GM18870 (cell line): ENCODE measurements at regions not wholly inside any gene's neighbourhood (a gene's known extent, or its start where the extent isn't known, plus 50 kb on each side); places are given as distances from the start of the nearest gene placed in this dataset.
"Not testable (repeated sequence)": the region's sequence is repeated elsewhere in the genome, so short reads cannot be mapped to it uniquely, and the experiment has no call there.

Experiments used
- ATAC-seq: cut with Tn5 transposase; IDR thresholded peaks from one replicate; pipeline ENCODE4 v1.9.1; 2021; ENCODE audit warnings: moderate library complexity; ENCODE audit not compliant: unreplicated experiment

DNA sequence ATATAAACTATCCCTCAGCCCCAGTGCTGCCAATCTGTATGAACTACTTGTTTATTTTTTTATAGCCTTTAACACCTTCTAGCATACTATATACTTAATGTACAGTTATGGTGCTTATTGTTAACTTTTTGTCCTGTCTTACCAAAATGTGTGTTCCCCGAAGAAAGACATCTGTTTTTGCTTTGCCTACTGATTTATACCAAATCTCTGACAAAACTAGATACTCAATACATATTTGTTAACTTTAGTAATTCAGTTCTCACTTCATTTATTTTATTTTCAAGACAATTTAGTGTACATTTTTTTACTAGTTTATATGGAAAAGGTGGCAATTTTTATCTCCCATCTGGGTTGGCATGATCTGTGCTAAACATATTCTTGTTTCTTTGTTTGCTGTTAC lies 824.3 kb upstream of the ATXN8OS start:
- ATAC-seq = no peak

DNA sequence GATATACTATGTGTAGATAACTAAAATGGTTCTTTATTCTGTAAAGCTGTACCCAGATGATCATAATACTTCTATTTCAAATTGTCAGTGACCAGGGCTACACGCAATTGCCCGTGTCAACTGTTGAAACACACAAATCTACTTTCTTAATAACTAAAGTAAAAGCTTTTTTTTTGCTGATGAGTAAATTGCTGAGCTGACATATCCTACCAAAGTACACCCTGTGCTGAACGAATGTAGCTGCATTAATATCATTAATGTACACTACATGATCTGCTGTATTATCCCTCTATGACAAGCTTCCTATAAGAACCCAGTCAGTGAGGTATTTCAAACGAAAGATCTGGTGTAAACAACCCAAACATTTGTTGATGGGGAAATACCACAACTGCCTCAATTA lies 827.2 kb upstream of the ATXN8OS start:
- no peak for ATAC-seq

DNA sequence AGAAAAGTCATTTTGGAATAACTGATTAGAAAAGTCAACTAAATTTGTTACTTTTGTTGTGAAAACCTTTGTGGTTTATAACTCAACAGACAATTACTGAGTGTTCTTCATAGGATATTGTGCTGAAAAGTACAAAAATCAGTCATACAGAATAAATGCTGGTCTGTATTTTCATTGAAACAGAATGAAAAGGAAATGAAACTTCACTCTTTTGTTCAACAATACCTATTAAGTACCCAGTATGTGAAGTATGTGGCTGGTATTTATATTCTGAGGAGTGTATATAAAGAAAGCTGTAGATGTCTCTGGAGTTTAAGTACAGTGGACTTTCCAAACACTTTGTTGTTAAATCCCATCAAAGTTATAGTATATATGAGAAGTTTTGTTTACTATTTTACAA lies 828.4 kb upstream of the ATXN8OS start:
- ATAC-seq = no peak

- ATAC-seq = no peak
These were observed 833.4 kb upstream of the ATXN8OS start for GRCh38 chr13:69274231-69274630.

DNA sequence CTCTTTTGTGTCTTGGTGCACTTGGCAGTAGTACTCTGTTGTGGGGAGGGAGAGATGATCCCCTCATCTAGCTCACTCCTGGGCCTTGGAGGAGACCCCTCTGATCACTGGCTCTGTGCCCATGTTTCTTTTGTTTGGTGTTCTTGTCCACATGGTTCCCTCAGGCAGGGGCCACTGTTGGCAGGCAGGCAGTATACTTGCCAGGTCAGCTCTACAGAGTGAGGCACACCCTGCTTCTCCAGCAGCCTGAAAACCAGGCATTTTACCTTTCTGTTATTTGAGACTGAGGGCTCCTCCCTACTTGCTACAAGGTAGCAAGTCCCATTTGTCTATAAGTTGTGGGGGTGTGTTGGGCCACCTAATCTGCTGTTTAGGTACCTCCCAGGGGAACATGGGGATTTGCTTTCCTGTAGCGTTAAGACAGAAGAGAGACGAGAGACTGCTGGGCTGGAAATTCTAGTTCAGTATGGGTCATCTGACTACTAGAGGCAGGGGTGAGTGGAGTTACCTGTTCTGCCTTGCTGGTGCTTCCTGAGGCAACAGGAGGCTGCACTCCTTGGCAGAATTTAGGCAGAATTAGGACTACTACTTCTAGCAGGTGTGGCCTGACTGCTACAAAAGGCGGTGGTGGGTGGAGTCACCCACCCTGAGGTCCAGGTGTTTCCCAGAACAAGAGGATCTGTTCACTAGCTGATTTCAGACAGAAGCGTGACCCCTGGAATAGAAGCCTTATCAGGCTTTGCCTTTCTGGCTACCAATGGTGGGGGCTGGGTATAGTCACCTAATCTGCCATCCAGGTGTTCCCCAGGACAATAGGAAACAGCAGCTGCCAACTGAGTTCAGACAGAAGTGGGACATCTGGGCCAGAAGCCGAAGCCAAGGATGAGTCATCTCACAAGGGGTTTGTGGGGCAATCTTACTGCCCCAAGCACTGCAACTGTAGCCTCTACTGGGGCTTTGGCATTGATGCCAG lies 843.0 kb upstream of the ATXN8OS start:
- ATAC-seq = no peak

- no peak for ATAC-seq
These were observed 864.3 kb upstream of the ATXN8OS start for GRCh38 chr13:69243366-69243765.

DNA sequence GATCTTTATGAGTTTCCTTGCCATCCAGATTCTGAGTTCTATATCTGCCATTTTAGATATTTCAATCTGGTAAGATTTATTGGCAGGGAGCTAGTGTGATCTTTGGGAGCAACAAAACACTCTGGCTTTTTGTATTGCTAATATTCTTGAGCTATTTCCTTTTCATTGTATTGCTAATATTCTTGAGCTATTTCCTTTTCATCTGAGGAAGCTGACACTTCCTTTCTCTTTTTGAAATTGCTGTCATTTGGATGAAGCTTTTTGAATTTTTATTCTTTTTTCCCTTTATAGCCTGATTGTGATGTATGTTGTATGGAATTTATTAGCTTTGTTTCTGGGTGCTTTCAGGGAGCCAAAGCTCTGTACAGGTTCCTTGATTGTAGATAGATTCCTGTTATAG lies 873.5 kb upstream of the ATXN8OS start:
- ATAC-seq = no peak

DNA sequence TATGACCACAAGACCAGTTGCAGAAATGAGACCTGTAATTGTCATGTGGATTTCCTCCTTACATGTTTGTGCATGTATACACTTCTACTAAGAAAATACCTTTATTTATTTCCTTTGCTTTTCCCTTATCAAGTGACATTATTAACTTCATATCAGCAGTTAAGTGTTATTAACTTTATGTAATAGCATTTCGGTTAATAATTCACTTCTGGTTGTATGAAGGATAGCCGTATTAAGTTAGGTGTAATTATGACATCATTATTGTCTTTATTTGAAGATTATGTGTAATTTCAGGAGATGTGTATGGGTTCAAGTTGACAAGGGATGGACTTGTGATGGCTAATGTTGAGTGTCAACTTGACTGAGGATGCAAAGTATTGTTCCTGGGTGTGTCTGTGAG lies 881.2 kb upstream of the ATXN8OS start:
- ATAC-seq = no peak

GRCh38 chr13:69221633-69222498 lies 885.8 kb upstream of the ATXN8OS start:
- ATAC-seq = not testable (repeated sequence)

GRCh38 chr13:69213396-69213795 lies 894.2 kb upstream of the ATXN8OS start:
- no peak for ATAC-seq

DNA sequence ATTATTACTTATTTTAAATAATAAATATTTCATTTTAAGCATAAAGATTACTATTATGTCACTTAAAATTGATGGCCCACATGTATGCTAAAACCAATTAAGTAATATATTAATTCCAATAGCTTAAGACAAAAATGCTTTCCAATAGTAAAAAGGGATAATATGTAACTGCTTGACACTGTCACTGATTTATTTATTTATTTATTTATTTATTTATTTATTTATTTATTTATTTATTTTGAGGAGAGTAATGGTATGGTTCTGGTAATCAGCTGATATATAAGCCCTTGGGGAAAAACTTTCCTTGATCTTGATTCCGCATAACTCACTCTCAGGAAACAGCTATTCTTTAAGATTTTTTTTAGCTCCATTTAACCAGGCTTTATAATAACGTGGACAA lies 903.0 kb upstream of the ATXN8OS start:
- ATAC-seq = no peak

GRCh38 chr13:69202996-69203395 lies 904.6 kb upstream of the ATXN8OS start:
- no peak for ATAC-seq

DNA sequence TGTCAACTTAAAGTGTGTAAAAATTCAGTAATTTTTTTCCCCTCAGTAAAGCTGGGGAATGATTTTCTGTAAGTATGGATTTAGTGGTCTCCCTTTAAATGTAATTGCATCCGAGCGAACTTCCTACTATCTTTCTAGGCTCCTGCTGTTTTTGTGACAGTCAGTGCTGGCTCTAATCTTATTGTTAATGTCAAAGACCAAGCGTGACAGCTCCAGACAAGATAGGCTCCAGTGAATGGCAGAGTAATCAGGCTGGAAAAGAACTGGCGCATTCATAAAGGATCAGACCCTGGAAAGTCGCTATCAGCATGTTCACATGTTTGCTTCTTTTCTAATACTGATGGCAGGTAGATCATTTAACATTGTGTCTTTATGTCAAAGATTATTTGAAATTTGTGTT lies 908.0 kb upstream of the ATXN8OS start:
- ATAC-seq = no peak

- ATAC-seq = no peak
These were observed 908.9 kb upstream of the ATXN8OS start for GRCh38 chr13:69198706-69199105.

- ATAC-seq = no peak
These were observed 913.5 kb upstream of the ATXN8OS start for GRCh38 chr13:69194130-69194529.

DNA sequence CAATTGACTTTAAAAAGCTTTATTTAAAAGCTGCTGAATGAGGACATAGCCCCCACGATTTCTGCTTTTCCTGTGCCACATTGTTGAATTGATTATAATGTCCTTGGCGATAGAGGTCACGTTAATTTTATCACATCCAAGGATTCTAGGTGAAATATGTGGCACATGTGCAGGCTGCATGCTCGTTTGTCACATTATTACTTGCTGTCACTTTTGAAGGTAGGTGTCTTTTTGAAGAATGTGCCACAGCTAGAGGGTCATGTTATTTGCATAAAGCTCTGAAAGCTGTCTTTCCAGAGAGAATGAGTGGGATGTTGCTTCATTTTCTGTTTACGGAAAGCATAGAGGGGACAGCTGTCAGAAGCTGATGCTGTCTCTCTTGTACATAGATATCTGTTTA lies 927.6 kb upstream of the ATXN8OS start:
- ATAC-seq = no peak

GRCh38 chr13:69178000-69178399 lies 929.6 kb upstream of the ATXN8OS start:
- ATAC-seq = no peak

GRCh38 chr13:69168436-69168835 lies 939.2 kb upstream of the ATXN8OS start:
- no peak for ATAC-seq

- ATAC-seq = no peak
These were observed 952.5 kb upstream of the ATXN8OS start for GRCh38 chr13:69155136-69155535.

DNA sequence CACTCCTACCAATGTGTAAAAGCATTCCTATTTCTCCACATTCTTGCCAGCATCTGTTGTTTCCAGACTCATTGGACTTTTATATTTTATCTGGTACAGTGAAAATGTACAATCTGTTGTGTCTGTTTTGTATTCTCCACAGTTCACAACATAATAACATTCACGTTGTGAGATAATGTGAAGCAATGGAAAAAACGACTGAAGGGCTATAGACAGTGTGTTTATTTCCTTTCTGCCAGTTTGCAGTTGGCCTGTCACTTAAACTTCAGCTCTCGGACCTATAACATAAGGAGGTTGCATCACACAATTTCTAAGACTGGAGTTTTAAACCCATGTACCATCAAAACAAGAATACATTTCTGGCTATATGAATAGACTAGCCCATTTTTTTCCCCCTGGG lies 965.5 kb upstream of the ATXN8OS start:
- ATAC-seq = no peak

- no peak for ATAC-seq
These were observed 982.6 kb upstream of the ATXN8OS start for GRCh38 chr13:69124996-69125395.
